IMR-90 (cell line): ENCODE measurements at regions not wholly inside any gene's neighbourhood (a gene's known extent, or its start where the extent isn't known, plus 50 kb on each side); places are given as distances from the start of the nearest gene placed in this dataset.

Experiments
- ATAC-seq: fragments of 200-7000 bp; cut with Tn5 transposase; 2 replicates; pipeline ENCODE4 v1.9.1; 2020; ENCODE audit warnings: low read depth, mild to moderate bottlenecking, moderate library complexity
- BruUV-seq: library from RNA; stranded (reverse); fragments of 400-500 nt; replicated peaks from 2 replicates; lab custom pipeline; 2021; lab: Mats Ljungman, UMichigan
- CTCF ChIA-PET: fragments of 300-600 bp; formaldehyde crosslinking; extraction: SDS; loops from one replicate; lab custom pipeline; 2021; ENCODE audit warnings: antibody characterized with exemption; lab: Yijun Ruan, JAX
- POLR2A ChIA-PET: fragments of 300-600 bp; sonication (Branson Sonifier 250); formaldehyde crosslinking; loops from one replicate; lab custom pipeline; 2022; ENCODE audit warnings: antibody characterized with exemption; ENCODE audit not compliant: unreplicated experiment; lab: Charles Lee
- DNase-seq: peaks from one replicate; pipeline ENCODE4 v3.0.0; 2013
- H2AFZ ChIP-seq: replicated peaks from 2 replicates; pipeline ENCODE3; 2013; ENCODE audit warnings: low read length, mild to moderate bottlenecking; ENCODE audit not compliant: poor library complexity
- H2AK5ac ChIP-seq: 2 replicates; pipeline ENCODE4 v1.6.1; 2013; ENCODE audit warnings: low read depth, low read length, inconsistent platforms
- H2AK9ac ChIP-seq: replicated peaks from 2 replicates; pipeline ENCODE3; 2013; ENCODE audit warnings: mild to moderate bottlenecking, low read depth, low read length, moderate library complexity; ENCODE audit not compliant: poor library complexity
- H2BK120ac ChIP-seq: 2 replicates; pipeline ENCODE4 v1.6.1; 2013; ENCODE audit warnings: low read depth, low read length, inconsistent platforms
- H2BK15ac ChIP-seq: 3 replicates; pipeline ENCODE4 v1.6.1; 2013; ENCODE audit warnings: low read depth, low read length, inconsistent platforms
- H2BK20ac ChIP-seq: 2 replicates; pipeline ENCODE4 v1.6.1; 2013; ENCODE audit warnings: low read depth, mild to moderate bottlenecking, inconsistent platforms, low read length, moderate library complexity
- H2BK5ac ChIP-seq: 2 replicates; pipeline ENCODE4 v1.6.1; 2013; ENCODE audit warnings: mild to moderate bottlenecking, low read depth, low read length, inconsistent platforms; ENCODE audit not compliant: poor library complexity, severe bottlenecking
- H3K14ac ChIP-seq: replicated peaks from 2 replicates; pipeline ENCODE4 v1.6.1; 2013; ENCODE audit warnings: low read depth, low read length, inconsistent platforms
- H3K18ac ChIP-seq: 2 replicates; pipeline ENCODE4 v1.6.1; 2013; ENCODE audit warnings: low read depth, low read length, control low read depth
- H3K23ac ChIP-seq: 2 replicates; pipeline ENCODE4 v1.6.1; 2013; ENCODE audit warnings: low read depth, low read length, inconsistent platforms
- H3K27ac ChIP-seq: 2 replicates; pipeline ENCODE4 v1.5.1; 2013; ENCODE audit warnings: mild to moderate bottlenecking, control low read depth, low read length; ENCODE audit not compliant: insufficient read depth
- H3K27me3 ChIP-seq: 2 replicates; pipeline ENCODE4 v1.6.1; 2013; ENCODE audit warnings: low read length; ENCODE audit not compliant: control insufficient read depth, insufficient read depth
- H3K36me3 ChIP-seq: 2 replicates; pipeline ENCODE4 v1.6.1; 2013; ENCODE audit warnings: low read length, mixed read lengths; ENCODE audit not compliant: control insufficient read depth, insufficient read depth
- H3K4ac ChIP-seq: 2 replicates; pipeline ENCODE4 v1.6.1; 2013; ENCODE audit warnings: low read depth, low read length, inconsistent platforms
- H3K4me1 ChIP-seq: 2 replicates; pipeline ENCODE4 v1.6.1; 2013; ENCODE audit warnings: low read length, mixed read lengths; ENCODE audit not compliant: control insufficient read depth, insufficient read depth
- H3K4me2 ChIP-seq: 2 replicates; pipeline ENCODE4 v1.6.1; 2013; ENCODE audit warnings: low read depth, mild to moderate bottlenecking, control low read depth, low read length, moderate library complexity
- H3K4me3 ChIP-seq: 2 replicates; pipeline ENCODE4 v1.5.1; 2013; ENCODE audit warnings: low read depth, mild to moderate bottlenecking, control low read depth, low read length, moderate library complexity; ENCODE audit not compliant: insufficient read depth
- H3K56ac ChIP-seq: 2 replicates; pipeline ENCODE4 v1.6.1; 2013; ENCODE audit warnings: low read length, inconsistent platforms; ENCODE audit not compliant: insufficient read depth; ENCODE audit errors: extremely low read depth
- H3K79me1 ChIP-seq, 2 experiments: 2 replicates each; pipeline ENCODE4 v1.6.1; 2013; ENCODE audit warnings: low read length in 2 of 2, inconsistent platforms in 1 of 2, low read depth in 1 of 2
- H3K9ac ChIP-seq: 2 replicates; pipeline ENCODE4 v1.6.1; 2013; ENCODE audit warnings: low read depth, low read length, control low read depth
- H3K9me1 ChIP-seq: 2 replicates; pipeline ENCODE4 v1.6.1; 2013; ENCODE audit warnings: low read length, inconsistent platforms; ENCODE audit not compliant: insufficient read depth
- H3K9me3 ChIP-seq: 2 replicates; pipeline ENCODE4 v1.6.1; 2013; ENCODE audit warnings: low read length; ENCODE audit not compliant: control insufficient read depth, insufficient read depth
- H4K20me1 ChIP-seq: 2 replicates; pipeline ENCODE4 v1.6.1; 2013; ENCODE audit warnings: low read length, inconsistent platforms; ENCODE audit not compliant: insufficient read depth
- H4K5ac ChIP-seq: 2 replicates; pipeline ENCODE4 v1.6.1; 2013; ENCODE audit warnings: mild to moderate bottlenecking, low read depth, low read length, control low read depth
- H4K8ac ChIP-seq, 2 experiments: 2 replicates each; pipeline ENCODE4 v1.6.1; 2013; ENCODE audit warnings: low read depth in 2 of 2, low read length in 2 of 2, control low read depth in 1 of 2, inconsistent platforms in 1 of 2
- H4K91ac ChIP-seq: 2 replicates; pipeline ENCODE4 v1.6.1; 2013; ENCODE audit warnings: low read depth, low read length, inconsistent platforms; ENCODE audit not compliant: insufficient read depth
- CTCF ChIP-seq: conservative IDR thresholded peaks from 2 replicates; pipeline ENCODE4 v1.5.1; 2012; ENCODE audit warnings: mild to moderate bottlenecking, low read depth, low read length, improper control_type of control experiment
- MXI1 ChIP-seq: IDR thresholded peaks from 2 replicates; pipeline ENCODE4 v1.6.1; 2012; ENCODE audit warnings: low read depth, mild to moderate bottlenecking, low read length, moderate library complexity, borderline replicate concordance
- WGBS, 2 experiments: methylation state at CpG; one replicate each; pipeline versions ENCODE4 v1.1.5 to v1.1.7; 2013; ENCODE audit warnings: missing lambda C conversion rate in 2 of 2; ENCODE audit not compliant: insufficient read length in 1 of 2; ENCODE audit errors: extremely low coverage in 2 of 2; 5-methylcytosine and 5-hydroxymethylcytosine counted together
- dilution Hi-C: fragments of 300-500 bp; cut with HindIII; formaldehyde crosslinking; loops from one replicate; pipeline ENCODE4 v1.14.3; 2018; ENCODE audit warnings: low sequenced_read_pairs; ENCODE audit not compliant: unreplicated experiment
- in situ Hi-C: fragments of 300-500 bp; cut with MboI; formaldehyde crosslinking; loops from 3 replicates; pipeline ENCODE4 v1.14.3; 2019; ENCODE audit warnings: low sequenced_read_pairs, inconsistent platforms, mixed read lengths
- intact Hi-C: fragments of 100-400 bp; cut with micrococcal nuclease; formaldehyde crosslinking; loops from 2 replicates; pipeline ENCODE4 v1.10.0; 2022

- Histone ChIP-seq H4K5ac (no peak overlapping the region), H3K4me2 (no peak overlapping the region), H3K9me3 (no peaks in the 10 kb centered on the region), H4K20me1 (no peaks in the 10 kb centered on the region), H3K18ac (no peak overlapping the region), H2AK5ac (no peak overlapping the region), H2BK120ac (no peak overlapping the region), H2AK9ac (no peak overlapping the region), H3K4ac (no peak overlapping the region), H3K56ac (no peak overlapping the region), H3K4me3 (no peak overlapping the region), H4K8ac (no peak overlapping the region), H2BK15ac (no peak overlapping the region), H3K27me3 (0 out of 2 replicates have a peak, but pooled peaks cover 2% of the 10 kb centered on the region), H3K36me3 (no peaks in the 10 kb centered on the region), H3K23ac (no peak overlapping the region), H3K9me1 (no peaks in the 10 kb centered on the region), H3K79me1 (no peaks in the 10 kb centered on the region), H4K91ac (no peak overlapping the region), H3K9ac (no peak overlapping the region), H2AFZ (no peak overlapping the region), H2BK20ac (no peak overlapping the region), H3K4me1 (no peaks in the 10 kb centered on the region), H2BK5ac (no peak overlapping the region), H3K14ac (no peak overlapping the region), H3K27ac (no peak overlapping the region)
- intact Hi-C loops = no loop called here
- in situ Hi-C loops = no loop called here
- POLR2A ChIA-PET = no interaction called here
- dilution Hi-C loops = no loop called here
- no peak for TF ChIP-seq MXI1
- TF ChIP-seq CTCF = no peak
- no peak for DNase-seq
- CTCF ChIA-PET = no interaction called here
- WGBS, 2 experiments = no CpG with 5 or more reads among the region's 7 CpGs
- no TSS peak for BruUV-seq
- ATAC-seq = no peak
Measured at GRCh38 chr2:58974881-58975280, 733.8 kb upstream of the FANCL start.
